Breast epithelium (tissue), 3 donors: ENCODE measurements at regions not wholly inside any gene's neighbourhood (a gene's known extent, or its start where the extent isn't known, plus 50 kb on each side); places are given as distances from the start of the nearest gene placed in this dataset.

Experiments used
- CTCF ChIP-seq, 3 donors: fragments of 450-650 bp; IDR thresholded peaks; one replicate each; pipeline ENCODE4 v1.5.1; 2016 to 2017; ENCODE audit warnings: antibody characterized with exemption in 3 of 3, mild to moderate bottlenecking in 3 of 3, moderate library complexity in 3 of 3
- POLR2A ChIP-seq: fragments of 450-650 bp; IDR thresholded peaks from one replicate; pipeline ENCODE4 v1.6.1; 2016; ENCODE audit warnings: antibody characterized with exemption, mild to moderate bottlenecking, moderate library complexity
- POLR2AphosphoS5 ChIP-seq, 3 donors: sonication (generic); formaldehyde crosslinking; IDR thresholded peaks; one replicate each; pipeline ENCODE4 v1.6.1; 2017; ENCODE audit warnings: antibody characterized with exemption in 3 of 3

- no peak for TF ChIP-seq CTCF (IDR thresholded peaks at IDR 0.05)
- no peak for TF ChIP-seq POLR2AphosphoS5 (IDR thresholded peaks at IDR 0.05)
- TF ChIP-seq POLR2A = no peak
Measured at GRCh38 chr7:138204285-138204981, 128.2 kb downstream of the AKR1D1 start.
